Ascending aorta (tissue), 2 donors: ENCODE measurements at regions not wholly inside any gene's neighbourhood (a gene's known extent, or its start where the extent isn't known, plus 50 kb on each side); places are given as distances from the start of the nearest gene placed in this dataset.

ENCODE experiments used
- DNase-seq, 2 donors: peaks; one replicate each; pipeline ENCODE4 v3.0.0-alpha.2; 2019; ENCODE audit warnings: low spot score in 2 of 2
- H3K27ac ChIP-seq, 2 donors: fragments of 200-600 bp; sonication (generic); one replicate each; pipeline ENCODE4 v1.5.1; 2016 to 2017; ENCODE audit warnings: mild to moderate bottlenecking in 1 of 2
- H3K27me3 ChIP-seq: fragments of 200-600 bp; sonication (generic); one replicate; pipeline ENCODE4 v1.5.1; 2017
- H3K36me3 ChIP-seq, 2 donors: fragments of 200-600 bp; sonication (generic); one replicate each; pipeline ENCODE4 v1.5.1; 2016
- H3K4me1 ChIP-seq, 2 donors: fragments of 200-600 bp; sonication (generic); one replicate each; pipeline ENCODE4 v1.5.1; 2016 to 2017; ENCODE audit warnings: mild to moderate bottlenecking in 1 of 2
- H3K4me3 ChIP-seq, 2 donors: fragments of 200-600 bp; sonication (generic); one replicate each; pipeline ENCODE4 v1.5.1; 2016 to 2017; ENCODE audit warnings: mild to moderate bottlenecking in 1 of 2
- H3K9me3 ChIP-seq, 2 donors: fragments of 200-600 bp; sonication (generic); one replicate each; pipeline ENCODE4 v1.5.1; 2016
- intact Hi-C: fragments of 100-400 bp; cut with DNase I; formaldehyde crosslinking; loops from one replicate; pipeline ENCODE4 v1.15.1; 2023
- TF ChIP-seq, protein P1 (sequence below), 3 experiments: fragments of 200-600 bp in 2 of 3; fragments of 450-650 bp in 1 of 3; sonication (generic) in 2 of 3; IDR thresholded peaks; one replicate each; pipeline ENCODE4 v1.5.1; 2016 to 2019; ENCODE audit warnings: antibody characterized with exemption in 3 of 3, mild to moderate bottlenecking in 1 of 3, moderate library complexity in 1 of 3

GRCh38 chr12:124230117-124230757 lies 64.7 kb upstream of the RFLNA start:
- DNase-seq, result no peak
- intact Hi-C loops, result no loop called here
- H3K4me3 ChIP-seq, result no peak overlapping the region
- no peaks in the 10 kb centered on the region for H3K9me3 ChIP-seq
- no peak overlapping the region for H3K27ac ChIP-seq
- H3K4me1 ChIP-seq, result no peaks in the 10 kb centered on the region
- H3K36me3 ChIP-seq, result no peaks in the 10 kb centered on the region
- TF ChIP-seq, protein P1, sequence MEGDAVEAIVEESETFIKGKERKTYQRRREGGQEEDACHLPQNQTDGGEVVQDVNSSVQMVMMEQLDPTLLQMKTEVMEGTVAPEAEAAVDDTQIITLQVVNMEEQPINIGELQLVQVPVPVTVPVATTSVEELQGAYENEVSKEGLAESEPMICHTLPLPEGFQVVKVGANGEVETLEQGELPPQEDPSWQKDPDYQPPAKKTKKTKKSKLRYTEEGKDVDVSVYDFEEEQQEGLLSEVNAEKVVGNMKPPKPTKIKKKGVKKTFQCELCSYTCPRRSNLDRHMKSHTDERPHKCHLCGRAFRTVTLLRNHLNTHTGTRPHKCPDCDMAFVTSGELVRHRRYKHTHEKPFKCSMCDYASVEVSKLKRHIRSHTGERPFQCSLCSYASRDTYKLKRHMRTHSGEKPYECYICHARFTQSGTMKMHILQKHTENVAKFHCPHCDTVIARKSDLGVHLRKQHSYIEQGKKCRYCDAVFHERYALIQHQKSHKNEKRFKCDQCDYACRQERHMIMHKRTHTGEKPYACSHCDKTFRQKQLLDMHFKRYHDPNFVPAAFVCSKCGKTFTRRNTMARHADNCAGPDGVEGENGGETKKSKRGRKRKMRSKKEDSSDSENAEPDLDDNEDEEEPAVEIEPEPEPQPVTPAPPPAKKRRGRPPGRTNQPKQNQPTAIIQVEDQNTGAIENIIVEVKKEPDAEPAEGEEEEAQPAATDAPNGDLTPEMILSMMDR (IDR thresholded peaks at IDR 0.05), result no peak
- H3K27me3 ChIP-seq, result no peaks in the 10 kb centered on the region

GRCh38 chr12:124230789-124231188 lies 64.1 kb upstream of the RFLNA start:
- H3K27me3 ChIP-seq, result no peaks in the 10 kb centered on the region
- no peak overlapping the region for H3K4me3 ChIP-seq
- H3K9me3 ChIP-seq, result no peaks in the 10 kb centered on the region
- TF ChIP-seq, protein P1 (IDR thresholded peaks at IDR 0.05), result no peak
- intact Hi-C loops, result no loop called here
- no peaks in the 10 kb centered on the region for H3K4me1 ChIP-seq
- no peak overlapping the region for H3K27ac ChIP-seq
- DNase-seq, result no peak
- no peaks in the 10 kb centered on the region for H3K36me3 ChIP-seq

DNA sequence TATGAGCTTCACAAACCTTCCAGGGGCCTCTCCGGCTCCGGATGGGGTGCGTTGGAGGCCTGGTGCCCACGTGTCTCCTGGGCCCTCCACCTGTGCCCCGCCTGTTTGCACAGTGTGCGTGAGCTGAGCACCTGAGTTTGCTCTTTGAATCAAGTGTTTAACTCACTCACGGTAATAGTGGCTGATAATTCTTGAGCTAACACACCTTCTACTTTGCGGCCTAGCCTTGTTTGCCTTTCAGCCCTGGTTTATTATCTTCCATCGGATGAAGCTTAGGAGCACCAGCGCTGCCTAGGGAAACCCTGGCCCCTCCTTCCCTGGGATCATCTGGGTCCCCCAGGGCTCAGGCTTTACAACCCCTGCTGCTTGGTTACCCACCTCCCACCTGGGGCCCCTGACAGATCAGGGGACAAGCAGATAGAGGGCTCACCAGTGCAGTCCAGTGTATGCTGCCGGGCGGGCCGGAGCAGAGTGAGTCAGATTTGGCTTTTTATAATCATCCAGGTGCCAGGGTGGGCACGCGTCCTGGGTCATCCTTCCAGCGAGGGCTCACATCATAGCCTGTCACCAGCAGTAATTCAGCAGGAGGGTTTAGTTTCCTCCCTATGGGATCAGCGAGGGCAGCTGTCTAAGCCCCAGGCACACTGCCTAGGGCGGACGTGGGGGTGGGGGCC lies 62.8 kb upstream of the RFLNA start:
- TF ChIP-seq, protein P1 (IDR thresholded peaks at IDR 0.05), result no peak
- intact Hi-C loops, result no loop called here
- no peak for DNase-seq

DNA sequence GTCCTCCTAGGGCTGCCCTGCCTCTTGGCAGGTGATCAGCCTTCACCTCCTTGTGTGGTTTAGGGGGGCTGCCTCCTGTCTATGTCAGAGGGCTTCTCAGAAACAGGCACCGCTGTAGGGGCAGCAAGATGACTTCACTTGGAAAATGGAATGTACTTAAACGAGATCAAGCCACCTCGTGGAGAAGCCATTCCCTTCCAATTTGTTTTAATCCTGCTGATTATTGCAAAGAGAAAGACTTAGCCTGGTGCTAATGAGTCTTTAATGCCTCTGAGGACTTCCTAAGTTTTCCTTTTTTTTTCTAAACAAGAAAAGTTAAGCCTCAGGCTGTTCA lies 62.3 kb upstream of the RFLNA start:
- no peaks in the 10 kb centered on the region for H3K4me1 ChIP-seq
- TF ChIP-seq, protein P1 (IDR thresholded peaks at IDR 0.05), result no peak
- no peaks in the 10 kb centered on the region for H3K36me3 ChIP-seq
- intact Hi-C loops, result no loop called here
- H3K9me3 ChIP-seq, result no peaks in the 10 kb centered on the region
- DNase-seq, result no peak
- H3K4me3 ChIP-seq, result no peak overlapping the region
- H3K27me3 ChIP-seq, result no peaks in the 10 kb centered on the region
- no peak overlapping the region for H3K27ac ChIP-seq

More for the DNA sequence above, 62.8 kb upstream of the RFLNA start:
- no peaks in the 10 kb centered on the region for H3K9me3 ChIP-seq
- H3K27me3 ChIP-seq, result no peaks in the 10 kb centered on the region
- no peak overlapping the region for H3K27ac ChIP-seq
- no peaks in the 10 kb centered on the region for H3K36me3 ChIP-seq
- no peaks in the 10 kb centered on the region for H3K4me1 ChIP-seq
- H3K4me3 ChIP-seq, result no peak overlapping the region

GRCh38 chr12:124233041-124233796 lies 61.7 kb upstream of the RFLNA start:
- no peaks in the 10 kb centered on the region for H3K9me3 ChIP-seq
- no peaks in the 10 kb centered on the region for H3K36me3 ChIP-seq
- no peaks in the 10 kb centered on the region for H3K4me1 ChIP-seq
- H3K4me3 ChIP-seq, result no peak overlapping the region
- TF ChIP-seq, protein P1 (IDR thresholded peaks at IDR 0.05), result no peak
- H3K27ac ChIP-seq, result no peak overlapping the region
- DNase-seq, result no peak
- intact Hi-C loops, result no loop called here
- no peaks in the 10 kb centered on the region for H3K27me3 ChIP-seq
